ENCODE measurements at regions not wholly inside any gene's neighbourhood (a gene's known extent, or its start where the extent isn't known, plus 50 kb on each side); places are given as distances from the start of the nearest gene placed in this dataset.
A peak's percentile ranks its signal among the peaks of the same experiment; 100 is the strongest.
"Not testable (repeated sequence)": the region's sequence is repeated elsewhere in the genome, so short reads cannot be mapped to it uniquely, and the experiment has no call there.

GRCh38 chr10:3968727-3969126 is 183.7 kb upstream of the KLF6 start:
- no peak for DNase-seq

- DNase-seq: no peak
These were observed 179.5 kb upstream of the KLF6 start for GRCh38 chr10:3964516-3964915.

DNA sequence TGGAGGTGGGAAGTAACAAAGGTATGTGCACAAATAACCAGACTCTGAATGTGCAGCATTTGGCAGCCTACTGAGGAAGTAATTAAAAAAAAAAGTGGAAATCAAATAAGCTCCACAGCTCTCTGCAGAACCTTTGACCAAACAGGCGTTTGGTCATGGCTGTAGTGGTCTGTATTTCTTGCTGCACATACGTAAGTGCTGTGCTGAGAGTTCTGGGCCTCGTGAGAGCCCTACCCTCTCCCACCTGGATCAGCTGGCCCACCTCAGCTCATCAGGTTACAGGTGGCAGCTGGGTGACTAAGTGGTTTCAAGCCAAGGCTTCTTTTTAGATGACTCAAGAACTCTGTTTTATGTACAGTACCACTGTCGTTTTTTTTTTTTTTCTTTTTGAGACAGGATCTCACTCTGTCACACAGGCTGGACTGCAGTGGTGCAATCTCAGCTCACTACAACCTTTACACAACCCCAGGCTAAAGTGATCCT is 178.2 kb upstream of the KLF6 start:
- DNase-seq: no peak

- no peak for DNase-seq
These were observed 176.1 kb upstream of the KLF6 start for GRCh38 chr10:3961082-3961481.

DNA sequence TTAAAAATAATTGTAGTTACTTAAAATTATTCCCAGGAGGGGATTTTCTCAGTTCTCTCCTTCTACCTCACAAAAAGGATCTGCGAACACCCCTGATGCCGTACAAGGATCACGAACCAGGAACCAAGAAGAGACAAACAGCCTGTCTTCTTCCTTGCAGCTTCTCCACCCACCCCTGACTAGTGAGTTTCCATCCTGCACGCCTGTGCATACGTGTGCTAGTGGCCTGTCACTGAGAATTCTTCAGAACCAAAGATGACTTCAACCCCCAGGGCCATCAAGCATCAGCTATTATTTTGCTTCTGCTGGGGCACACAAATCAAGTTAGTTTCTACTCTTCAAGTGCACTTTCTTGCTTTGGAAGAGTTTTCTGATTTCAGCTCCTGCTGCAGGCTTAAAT is 175.5 kb upstream of the KLF6 start:
- no peak for DNase-seq

DNA sequence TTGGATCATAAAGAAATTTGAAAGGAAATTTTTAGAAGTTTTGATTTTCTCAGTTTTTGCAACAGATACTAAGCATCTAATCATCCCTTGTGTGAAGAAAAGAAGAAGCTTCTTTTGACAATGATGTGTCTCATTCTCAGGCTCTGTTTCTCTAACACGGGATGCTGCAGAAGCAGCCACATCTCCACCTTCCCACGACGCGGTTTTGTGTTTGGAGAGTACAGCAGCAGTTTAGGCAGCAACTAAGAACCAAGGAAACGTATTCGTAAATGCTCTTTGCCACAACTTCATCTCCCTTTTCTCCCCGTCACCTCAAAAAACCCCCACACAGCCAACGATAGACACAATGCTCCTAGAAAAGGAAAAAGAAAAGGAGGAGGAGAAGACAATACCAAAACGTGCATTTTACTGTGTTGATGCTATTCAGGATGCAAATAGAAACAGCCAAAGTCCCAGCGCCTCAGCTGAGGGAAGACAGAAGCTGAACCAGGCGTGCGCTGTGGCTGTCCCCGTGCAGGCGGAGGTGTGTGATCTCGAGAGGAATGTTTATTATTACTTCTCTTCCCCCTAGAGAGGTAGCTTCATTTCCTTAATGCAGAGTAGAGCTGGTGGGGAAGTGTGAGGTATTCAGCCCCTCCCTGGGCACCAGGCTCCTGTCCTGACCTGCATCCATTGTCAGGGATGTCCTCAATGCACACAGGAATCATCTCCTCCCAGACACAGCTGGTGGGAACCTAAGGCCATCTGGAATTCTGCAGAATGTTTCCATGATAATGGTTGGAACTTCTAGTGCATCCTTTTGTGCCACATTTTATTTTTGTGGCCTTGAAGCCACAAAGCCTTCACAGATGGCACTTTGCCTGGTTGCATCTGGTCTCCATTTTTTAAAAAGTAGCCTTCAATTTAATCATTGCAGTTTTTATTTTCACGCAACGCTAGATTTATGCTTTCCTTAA is 174.6 kb upstream of the KLF6 start:
- no peak for DNase-seq

DNA sequence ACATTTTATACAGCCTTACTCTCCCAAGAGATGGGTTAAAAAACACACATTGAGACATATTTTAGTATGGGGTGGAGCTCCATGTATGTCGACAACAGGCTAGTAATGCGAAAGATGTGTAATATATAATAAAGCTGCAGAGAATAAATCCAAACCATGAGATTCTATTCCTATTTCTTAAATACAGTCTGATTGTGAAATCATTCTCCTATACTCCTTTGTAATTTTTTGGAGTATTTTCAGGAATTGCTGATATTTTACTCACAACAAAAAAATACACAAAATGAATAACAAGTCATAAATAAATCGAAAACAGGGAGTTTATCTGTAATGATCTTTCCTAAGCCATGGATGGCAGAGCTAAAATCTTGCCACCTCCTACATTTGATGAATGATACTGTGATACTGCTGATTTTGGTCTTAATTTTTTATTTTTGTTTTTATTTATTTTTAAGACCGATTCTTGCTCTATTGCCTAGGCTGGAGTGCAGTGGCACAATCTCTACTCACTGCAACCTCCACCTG is 173.5 kb upstream of the KLF6 start:
- no peak for DNase-seq

- DNase-seq: no peak
These were observed 171.1 kb upstream of the KLF6 start for GRCh38 chr10:3955955-3956617.

DNA sequence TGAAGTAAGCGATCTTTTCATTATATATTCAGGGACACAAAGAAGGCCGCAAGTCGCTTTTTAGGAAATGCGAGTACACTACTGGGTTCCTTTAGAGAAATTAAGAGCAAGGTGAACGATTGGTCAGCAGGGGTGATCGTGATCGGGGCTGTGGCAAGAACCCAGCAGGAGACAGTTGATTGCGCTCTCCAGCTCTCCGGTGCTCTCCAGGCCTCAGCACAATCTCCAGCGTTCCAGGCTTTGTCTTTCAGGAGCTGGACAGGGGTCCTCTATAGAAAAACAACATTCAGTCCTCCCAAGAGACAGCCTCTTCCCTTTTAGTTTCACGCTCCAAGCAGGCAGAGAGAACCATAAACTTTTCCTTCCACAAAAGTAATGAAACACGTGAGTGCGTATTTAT is 170.5 kb upstream of the KLF6 start:
- DNase-seq: no peak

DNA sequence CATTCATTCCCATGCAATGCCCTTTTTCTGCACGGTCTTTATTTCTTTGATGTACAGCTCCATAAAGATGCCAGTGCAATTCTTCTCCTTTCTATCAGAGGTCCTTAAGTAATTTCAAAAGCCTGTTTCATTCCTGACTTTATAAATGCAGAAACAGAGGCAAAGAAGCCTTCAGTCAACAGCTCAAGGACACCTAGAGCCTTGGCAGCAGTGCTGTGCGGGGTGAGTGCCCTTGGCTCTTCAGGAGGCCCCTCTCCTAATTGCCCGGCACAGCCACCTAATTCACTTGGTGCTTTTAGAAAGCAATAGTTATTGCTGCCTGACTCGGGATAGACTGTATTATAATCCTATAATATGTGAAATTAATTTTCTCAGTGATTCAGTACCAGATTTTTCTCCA is 169.6 kb upstream of the KLF6 start:
- DNase-seq: no peak

DNA sequence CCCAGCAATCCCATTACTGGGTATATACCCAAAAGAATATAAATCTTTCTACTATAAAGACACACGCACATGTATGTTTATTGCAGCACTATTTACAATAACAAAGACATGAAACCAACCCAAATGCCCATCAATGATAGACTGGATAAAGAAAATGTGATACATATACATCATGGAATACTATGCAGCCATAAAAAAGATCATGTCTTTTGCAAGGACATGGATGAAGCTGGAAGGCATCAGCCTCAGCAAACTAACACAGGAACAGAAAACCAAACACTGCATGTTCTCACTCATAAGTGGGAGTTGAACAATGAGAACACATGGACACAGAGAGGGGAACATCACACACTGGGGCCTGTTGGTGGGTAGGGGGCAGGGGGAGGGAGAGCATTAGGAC is 169.0 kb upstream of the KLF6 start:
- DNase-seq: not testable (repeated sequence)

GRCh38 chr10:3951993-3952392 is 167.0 kb upstream of the KLF6 start:
- no peak for DNase-seq

DNA sequence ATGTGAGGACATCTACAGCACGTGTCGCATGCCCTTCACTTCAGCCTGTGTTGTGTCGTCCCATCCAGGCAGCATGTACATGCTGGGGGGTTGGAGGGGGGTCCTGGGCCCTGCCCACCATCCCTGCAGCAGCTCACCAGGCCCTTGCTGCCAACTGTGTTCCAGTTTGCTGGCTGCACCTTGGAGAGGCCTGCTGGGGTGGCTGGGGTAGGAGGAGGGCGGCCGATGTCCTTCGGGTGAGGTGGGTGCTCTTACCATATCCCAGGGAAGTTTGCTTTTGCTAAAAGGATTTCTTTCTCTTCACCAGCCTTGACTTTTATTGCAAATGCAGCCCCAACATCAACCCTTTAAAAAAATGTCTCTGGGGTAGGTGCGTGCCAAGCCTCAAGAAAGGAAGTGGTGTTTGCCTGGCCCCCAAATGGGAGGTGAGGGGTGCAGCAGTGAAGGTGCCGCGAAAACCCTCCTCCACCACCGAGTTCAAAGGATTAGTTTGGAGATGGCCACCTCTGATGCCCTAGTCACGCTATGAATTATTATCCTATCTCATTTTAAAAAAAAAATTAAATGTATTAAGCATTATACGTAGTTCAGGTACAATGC is 165.8 kb upstream of the KLF6 start:
- no peak for DNase-seq

DNA sequence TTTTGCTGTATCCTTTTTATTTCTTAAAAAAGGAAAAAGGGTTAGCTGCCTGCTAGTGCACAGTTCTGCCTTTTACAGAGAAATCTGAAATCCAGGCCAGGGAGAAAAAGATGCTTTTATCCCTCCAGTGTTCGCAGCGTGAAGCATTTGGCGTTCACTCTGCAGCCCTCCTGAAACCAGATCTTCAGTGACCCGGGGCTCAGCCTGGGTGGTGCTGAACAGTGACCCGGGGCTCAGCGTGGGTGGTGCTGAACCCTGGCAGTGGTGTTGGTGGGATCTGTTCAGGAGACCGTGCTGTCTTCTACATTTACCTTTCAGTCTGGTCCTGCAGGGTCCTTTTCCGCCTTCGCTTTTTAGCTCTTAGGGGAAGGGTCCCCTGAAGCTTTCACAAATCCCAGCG is 164.7 kb upstream of the KLF6 start:
- no peak for DNase-seq

- peak; percentile 20 for DNase-seq
These were observed 163.8 kb upstream of the KLF6 start for GRCh38 chr10:3948843-3949242.

DNA sequence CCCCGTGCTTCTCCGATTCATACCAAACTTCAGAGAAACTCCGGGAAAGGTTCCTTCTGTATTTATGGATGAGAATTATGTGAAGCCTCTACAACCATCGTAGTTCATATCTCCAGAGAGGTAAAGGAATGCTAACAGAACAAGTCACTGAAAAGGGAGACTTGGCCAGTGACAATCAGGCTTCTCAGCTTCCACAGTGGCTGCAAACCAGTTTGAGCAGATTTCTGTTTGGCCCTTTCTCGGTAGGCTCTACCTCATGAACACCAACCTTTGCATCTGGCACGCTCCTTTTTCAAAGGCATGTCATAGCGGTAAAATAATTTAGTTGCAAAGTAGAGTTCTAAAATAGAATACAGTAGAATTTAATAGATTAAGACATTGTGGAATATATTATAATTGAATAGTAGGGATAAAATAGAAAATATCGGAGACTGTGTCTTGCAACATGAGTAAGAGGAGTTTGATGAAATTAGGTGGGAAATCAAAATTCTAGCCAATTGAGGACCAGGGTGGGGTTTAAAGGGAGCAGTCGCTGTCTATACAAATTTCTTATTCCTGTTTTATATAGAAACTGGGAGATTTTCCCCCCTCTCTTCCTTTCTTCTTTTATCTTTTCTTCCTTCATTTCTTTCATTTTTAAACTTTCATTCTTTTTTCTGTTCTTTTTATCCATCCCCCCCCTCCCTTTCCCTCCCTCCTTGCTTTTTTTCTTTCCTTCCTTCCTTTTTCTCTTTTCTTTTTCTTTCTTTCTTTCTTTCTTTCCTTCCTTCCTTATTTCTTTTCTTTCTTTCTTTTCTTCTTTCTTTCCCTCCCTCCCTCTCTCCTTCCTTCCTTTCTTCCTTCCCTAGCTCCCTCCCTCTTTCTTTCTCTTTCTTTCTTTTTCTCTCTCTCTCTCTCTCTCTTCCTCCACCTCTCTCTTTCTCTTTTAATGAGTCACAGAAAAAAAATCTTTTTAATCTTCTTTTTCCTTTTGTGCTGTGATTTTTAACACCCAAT is 161.5 kb upstream of the KLF6 start:
- no peak for DNase-seq

GRCh38 chr10:3945026-3945425 is 160.0 kb upstream of the KLF6 start:
- DNase-seq: no peak

GRCh38 chr10:3944591-3944990 is 159.6 kb upstream of the KLF6 start:
- no peak for DNase-seq

GRCh38 chr10:3943695-3944257 is 158.8 kb upstream of the KLF6 start:
- DNase-seq: no peak

DNA sequence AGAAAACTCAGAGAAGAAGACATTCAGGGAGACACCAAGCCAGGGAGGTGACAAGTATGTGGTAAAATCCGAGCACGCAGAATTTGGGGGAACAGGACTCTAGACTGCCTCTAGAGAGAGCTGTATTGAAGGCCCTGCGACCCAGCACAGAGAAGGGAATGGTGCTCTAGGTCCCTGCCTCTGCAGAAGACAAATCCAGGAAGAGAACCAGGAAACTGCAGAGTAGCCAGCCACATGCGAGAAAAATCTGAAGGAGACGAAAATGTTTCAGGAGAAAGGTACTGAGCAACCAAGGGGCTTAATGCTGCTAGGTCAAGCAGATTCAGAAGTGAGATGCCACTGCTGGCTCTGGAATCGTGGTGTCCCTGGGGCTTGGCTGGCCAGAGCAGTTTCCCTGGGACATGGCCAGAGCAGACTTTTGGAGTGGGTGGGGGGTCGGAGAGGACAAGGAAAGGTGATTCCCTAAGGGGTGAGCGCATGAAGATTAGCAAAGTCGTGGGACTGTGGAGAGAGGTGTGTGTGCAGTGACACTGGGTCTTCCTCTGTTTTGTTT is 158.0 kb upstream of the KLF6 start:
- DNase-seq: no peak

DNA sequence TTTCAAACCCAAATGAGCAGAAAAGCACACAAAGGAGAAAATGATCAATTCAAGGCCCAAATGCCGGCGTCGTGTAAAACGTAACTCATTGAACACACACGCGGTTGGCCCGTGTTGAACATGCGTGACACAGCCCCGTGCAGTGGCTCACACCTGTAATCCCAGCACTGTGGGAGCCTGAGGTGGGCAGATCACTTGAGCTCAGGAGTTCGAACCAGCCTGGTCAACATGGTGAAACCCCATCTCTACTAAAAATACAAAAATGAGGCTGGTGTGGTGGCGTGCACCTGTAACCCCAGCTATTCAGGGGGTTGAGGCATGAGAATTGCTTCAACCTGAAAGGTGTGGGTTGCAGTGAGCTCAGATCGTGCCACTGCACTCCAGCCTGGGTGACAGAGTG is 156.7 kb upstream of the KLF6 start:
- no peak for DNase-seq
